ENCODE measurements at regions not wholly inside any gene's neighbourhood (a gene's known extent, or its start where the extent isn't known, plus 50 kb on each side); places are given as distances from the start of the nearest gene placed in this dataset.

DNA sequence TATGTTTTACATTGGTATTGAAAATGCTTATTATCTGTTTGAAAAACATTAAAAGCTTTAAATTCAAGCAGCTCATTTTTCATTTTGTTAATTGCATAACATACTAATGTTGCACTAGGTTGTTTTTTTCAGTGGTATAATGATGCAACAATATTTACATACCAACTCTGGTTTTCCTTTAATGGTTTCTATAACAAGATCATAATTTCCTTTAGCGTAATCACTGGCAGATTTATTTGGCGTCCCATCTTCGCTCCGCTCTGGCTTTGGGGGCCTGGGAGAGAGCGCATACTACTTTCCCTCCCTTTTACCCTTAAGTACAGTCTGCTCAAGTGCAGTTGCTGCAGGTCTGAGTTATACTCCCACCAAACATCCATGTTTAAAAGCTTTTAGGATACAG lies 574.1 kb downstream of the PRKD1 start:
- Histone ChIP-seq H3K36me3 (ENCODE audit: control insufficient read depth in 2 of 2, insufficient read depth in 1 of 2, low read length in 2 of 2) (no peaks in the 10 kb centered on the region), H3K9me3 (ENCODE audit: control insufficient read depth, insufficient read depth, low read depth, low read length) (no peaks in the 10 kb centered on the region), H3K4me3 (ENCODE audit: low read depth, low read length) (no peak overlapping the region), H3K4me1 (ENCODE audit: control insufficient read depth, insufficient read depth, low read length) (no peaks in the 10 kb centered on the region), H3K27ac (ENCODE audit: extremely low read depth, low read depth, low read length) (no peak overlapping the region)
- TF ChIP-seq ZSCAN16 (tag by site-specific recombination; IDR thresholded peaks at IDR 0.05) = no peak
- no peak for TF ChIP-seq GLI4 (tag by site-specific recombination; IDR thresholded peaks at IDR 0.05)
- TF ChIP-seq ZNF302 (tag by site-specific recombination; IDR thresholded peaks at IDR 0.05; ENCODE audit: low read depth) = no peak
- TF ChIP-seq ZSCAN30 (tag by site-specific recombination; IDR thresholded peaks at IDR 0.05) = no peak
- ChIA-PET CTCF (no interaction called here), POLR2A (no interaction called here)

- H3K4me3 ChIP-seq (ENCODE audit: low read depth, low read length) = no peak overlapping the region
- no peaks in the 10 kb centered on the region for H3K9me3 ChIP-seq (ENCODE audit: control insufficient read depth, insufficient read depth, low read depth, low read length)
- H3K4me1 ChIP-seq (ENCODE audit: control insufficient read depth, insufficient read depth, low read length) = no peaks in the 10 kb centered on the region
- TF ChIP-seq HOXA7 (CRISPR knock-in tag; IDR thresholded peaks at IDR 0.05; ENCODE audit: borderline replicate concordance) (no peak), ZNF239 (tag by site-specific recombination; IDR thresholded peaks at IDR 0.05) (no peak), ZNF777 (tag by site-specific recombination; IDR thresholded peaks at IDR 0.05; ENCODE audit: borderline replicate concordance) (no peak), RBAK (tag by site-specific recombination; IDR thresholded peaks at IDR 0.05) (no peak), ZNF214 (tag by site-specific recombination; IDR thresholded peaks at IDR 0.05; ENCODE audit: borderline replicate concordance) (no peak), ZNF530 (tag by site-specific recombination; IDR thresholded peaks at IDR 0.05; ENCODE audit: low read depth) (no peak), PATZ1 (tag by site-specific recombination; IDR thresholded peaks at IDR 0.05) (no peak), ZNF354C (tag by site-specific recombination; IDR thresholded peaks at IDR 0.05; ENCODE audit: borderline replicate concordance, low read depth) (no peak), ZFP37 (tag by site-specific recombination; IDR thresholded peaks at IDR 0.05) (no peak), ZNF660 (tag by site-specific recombination; IDR thresholded peaks at IDR 0.05) (no peak), BCL11B (tag by site-specific recombination; IDR thresholded peaks at IDR 0.05; ENCODE audit: low read depth) (no peak), ZNF391 (tag by site-specific recombination; IDR thresholded peaks at IDR 0.05; ENCODE audit: borderline replicate concordance, low read depth) (no peak), ZNF366 (tag by site-specific recombination; conservative IDR thresholded peaks at IDR 0.05) (no peak), ZNF776 (tag by site-specific recombination; IDR thresholded peaks at IDR 0.05; ENCODE audit: borderline replicate concordance) (no peak), SCRT1 (tag by site-specific recombination; IDR thresholded peaks at IDR 0.05; ENCODE audit: borderline replicate concordance) (no peak), ZNF670 (tag by site-specific recombination; IDR thresholded peaks at IDR 0.05; ENCODE audit: low read depth) (no peak), ZNF223 (tag by site-specific recombination; IDR thresholded peaks at IDR 0.05) (no peak), ZBTB10 (tag by site-specific recombination; IDR thresholded peaks at IDR 0.05) (no peak)
- TF ChIP-seq, protein P1, sequence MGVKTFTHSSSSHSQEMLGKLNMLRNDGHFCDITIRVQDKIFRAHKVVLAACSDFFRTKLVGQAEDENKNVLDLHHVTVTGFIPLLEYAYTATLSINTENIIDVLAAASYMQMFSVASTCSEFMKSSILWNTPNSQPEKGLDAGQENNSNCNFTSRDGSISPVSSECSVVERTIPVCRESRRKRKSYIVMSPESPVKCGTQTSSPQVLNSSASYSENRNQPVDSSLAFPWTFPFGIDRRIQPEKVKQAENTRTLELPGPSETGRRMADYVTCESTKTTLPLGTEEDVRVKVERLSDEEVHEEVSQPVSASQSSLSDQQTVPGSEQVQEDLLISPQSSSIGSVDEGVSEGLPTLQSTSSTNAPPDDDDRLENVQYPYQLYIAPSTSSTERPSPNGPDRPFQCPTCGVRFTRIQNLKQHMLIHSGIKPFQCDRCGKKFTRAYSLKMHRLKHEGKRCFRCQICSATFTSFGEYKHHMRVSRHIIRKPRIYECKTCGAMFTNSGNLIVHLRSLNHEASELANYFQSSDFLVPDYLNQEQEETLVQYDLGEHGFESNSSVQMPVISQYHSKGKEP (tag by site-specific recombination; IDR thresholded peaks at IDR 0.05) = no peak
- TF ChIP-seq, protein P2, sequence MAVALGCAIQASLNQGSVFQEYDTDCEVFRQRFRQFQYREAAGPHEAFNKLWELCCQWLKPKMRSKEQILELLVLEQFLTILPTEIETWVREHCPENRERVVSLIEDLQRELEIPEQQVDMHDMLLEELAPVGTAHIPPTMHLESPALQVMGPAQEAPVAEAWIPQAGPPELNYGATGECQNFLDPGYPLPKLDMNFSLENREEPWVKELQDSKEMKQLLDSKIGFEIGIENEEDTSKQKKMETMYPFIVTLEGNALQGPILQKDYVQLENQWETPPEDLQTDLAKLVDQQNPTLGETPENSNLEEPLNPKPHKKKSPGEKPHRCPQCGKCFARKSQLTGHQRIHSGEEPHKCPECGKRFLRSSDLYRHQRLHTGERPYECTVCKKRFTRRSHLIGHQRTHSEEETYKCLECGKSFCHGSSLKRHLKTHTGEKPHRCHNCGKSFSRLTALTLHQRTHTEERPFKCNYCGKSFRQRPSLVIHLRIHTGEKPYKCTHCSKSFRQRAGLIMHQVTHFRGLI (tag by site-specific recombination; IDR thresholded peaks at IDR 0.05) = no peak
- CTCF ChIA-PET = no interaction called here
- H3K36me3 ChIP-seq (ENCODE audit: control insufficient read depth in 2 of 2, insufficient read depth in 1 of 2, low read length in 2 of 2) = no peaks in the 10 kb centered on the region
- H3K27ac ChIP-seq (ENCODE audit: extremely low read depth, low read depth, low read length) = no peak overlapping the region
- POLR2A ChIA-PET = no interaction called here
Observed at GRCh38 chr14:29354486-29354885, 573.2 kb downstream of the PRKD1 start.
